Mammary epithelial cell (primary cell): ENCODE measurements at regions not wholly inside any gene's neighbourhood (a gene's known extent, or its start where the extent isn't known, plus 50 kb on each side); places are given as distances from the start of the nearest gene placed in this dataset.

Source experiments
- EZH2 ChIP-seq: IDR thresholded peaks from 2 replicates; pipeline ENCODE4 v1.6.1; 2012; ENCODE audit warnings: low read length, inconsistent platforms, borderline replicate concordance
- TF ChIP-seq, protein P1 (sequence below), 2 donors: IDR thresholded peaks in 1 of 2; conservative IDR thresholded peaks in 1 of 2; 2 replicates each; pipeline ENCODE4 v1.5.1; 2011 to 2012; ENCODE audit warnings: inconsistent platforms in 2 of 2, low read length in 2 of 2, mild to moderate bottlenecking in 2 of 2, control low read depth in 1 of 2, low read depth in 1 of 2; ENCODE audit not compliant: insufficient read depth in 1 of 2; ENCODE audit errors: extremely low read depth in 1 of 2

DNA sequence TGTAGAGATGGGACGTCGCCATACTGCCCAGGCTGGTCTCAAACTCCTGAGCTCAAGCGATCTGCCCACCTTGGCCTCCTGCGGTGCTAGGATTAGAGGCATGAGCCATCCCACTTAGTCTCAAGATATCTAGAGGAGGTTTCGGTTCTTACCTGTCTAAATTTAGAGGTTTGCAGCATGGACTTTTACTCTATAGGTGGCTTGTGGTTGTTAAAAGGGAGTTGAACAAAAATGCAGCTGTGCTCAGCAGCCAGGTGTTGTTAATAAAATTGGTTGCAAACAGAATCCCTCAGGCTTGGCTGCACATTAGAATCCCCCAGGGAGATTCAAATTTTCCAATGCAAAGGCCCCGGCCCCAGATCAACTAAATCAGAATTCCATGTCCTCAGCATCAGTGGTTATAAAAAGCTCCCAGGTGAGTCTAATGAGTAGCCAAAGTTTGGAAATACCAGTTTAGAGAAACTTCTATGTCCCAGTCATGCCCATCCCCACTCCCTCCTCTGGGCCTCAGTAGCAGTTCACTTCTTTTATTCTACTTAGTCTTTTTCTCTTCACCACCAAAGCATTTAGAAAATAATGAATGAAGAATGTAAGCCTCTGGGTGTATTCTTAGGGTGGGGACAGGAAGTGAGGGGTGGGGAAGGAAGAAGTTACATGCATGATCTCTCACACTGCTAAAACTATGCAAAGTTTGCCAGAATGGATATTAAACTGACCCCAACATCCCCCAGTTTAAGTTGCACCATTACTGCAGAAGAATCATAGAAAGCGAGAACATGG, 471.0 kb downstream of the COG6 start:
- TF ChIP-seq, protein P1, sequence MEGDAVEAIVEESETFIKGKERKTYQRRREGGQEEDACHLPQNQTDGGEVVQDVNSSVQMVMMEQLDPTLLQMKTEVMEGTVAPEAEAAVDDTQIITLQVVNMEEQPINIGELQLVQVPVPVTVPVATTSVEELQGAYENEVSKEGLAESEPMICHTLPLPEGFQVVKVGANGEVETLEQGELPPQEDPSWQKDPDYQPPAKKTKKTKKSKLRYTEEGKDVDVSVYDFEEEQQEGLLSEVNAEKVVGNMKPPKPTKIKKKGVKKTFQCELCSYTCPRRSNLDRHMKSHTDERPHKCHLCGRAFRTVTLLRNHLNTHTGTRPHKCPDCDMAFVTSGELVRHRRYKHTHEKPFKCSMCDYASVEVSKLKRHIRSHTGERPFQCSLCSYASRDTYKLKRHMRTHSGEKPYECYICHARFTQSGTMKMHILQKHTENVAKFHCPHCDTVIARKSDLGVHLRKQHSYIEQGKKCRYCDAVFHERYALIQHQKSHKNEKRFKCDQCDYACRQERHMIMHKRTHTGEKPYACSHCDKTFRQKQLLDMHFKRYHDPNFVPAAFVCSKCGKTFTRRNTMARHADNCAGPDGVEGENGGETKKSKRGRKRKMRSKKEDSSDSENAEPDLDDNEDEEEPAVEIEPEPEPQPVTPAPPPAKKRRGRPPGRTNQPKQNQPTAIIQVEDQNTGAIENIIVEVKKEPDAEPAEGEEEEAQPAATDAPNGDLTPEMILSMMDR (conservative IDR thresholded peaks at IDR 0.05 in 1 of 2, IDR thresholded peaks at IDR 0.05 in 1 of 2; ENCODE audit: extremely low read depth in 1 of 2, insufficient read depth in 1 of 2, low read depth in 1 of 2, low read length in 2 of 2): no peak
- no peak for TF ChIP-seq EZH2
